GM19043 (cell line): ENCODE measurements at regions not wholly inside any gene's neighbourhood (a gene's known extent, or its start where the extent isn't known, plus 50 kb on each side); places are given as distances from the start of the nearest gene placed in this dataset.
"Not testable (repeated sequence)": the region's sequence is repeated elsewhere in the genome, so short reads cannot be mapped to it uniquely, and the experiment has no call there.

Experiments
- ATAC-seq: cut with Tn5 transposase; IDR thresholded peaks from one replicate; pipeline ENCODE4 v1.9.1; 2021; ENCODE audit warnings: low read depth; ENCODE audit not compliant: unreplicated experiment

DNA sequence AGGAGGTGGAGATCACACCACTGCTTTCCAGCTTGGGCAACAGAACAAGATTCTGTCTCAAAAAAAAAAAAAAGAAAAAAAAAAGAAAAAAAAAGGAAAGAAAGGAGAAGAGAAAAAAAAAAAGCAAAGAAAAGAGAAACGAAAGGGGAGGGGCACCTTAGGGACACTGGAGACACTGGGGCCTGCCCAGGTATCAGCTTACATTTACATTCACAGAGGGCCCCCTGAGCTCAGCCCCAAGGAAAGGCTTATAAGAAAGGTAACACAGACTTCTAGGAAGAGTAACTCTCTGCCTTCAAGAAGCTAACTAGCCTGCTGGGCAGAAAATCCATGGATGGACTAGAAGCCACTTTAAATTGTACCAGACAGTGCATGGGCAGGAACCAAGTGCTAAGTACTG lies 108.8 kb downstream of the NPY start:
- ATAC-seq: no peak

GRCh38 chr7:24395512-24395911 lies 111.5 kb downstream of the NPY start:
- no peak for ATAC-seq

DNA sequence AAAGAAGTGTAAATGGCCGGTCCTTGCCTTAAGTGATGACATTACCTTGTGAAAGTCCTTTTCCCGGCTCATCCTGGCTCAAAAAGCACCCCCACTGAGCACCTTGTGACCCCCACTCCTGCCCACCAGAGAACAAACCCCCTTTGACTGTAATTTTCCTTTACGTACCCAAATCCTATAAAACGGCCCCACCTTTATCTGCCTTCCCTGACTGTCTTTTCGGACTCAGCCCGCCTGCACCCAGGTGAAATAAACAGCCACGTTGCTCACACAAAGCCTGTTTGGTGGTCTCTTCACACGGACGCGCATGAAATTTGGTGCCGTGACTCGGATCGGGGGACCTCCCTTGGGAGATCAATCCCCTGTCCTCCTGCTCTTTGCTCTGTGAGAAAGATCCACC lies 112.4 kb downstream of the NPY start:
- not testable (repeated sequence) for ATAC-seq

DNA sequence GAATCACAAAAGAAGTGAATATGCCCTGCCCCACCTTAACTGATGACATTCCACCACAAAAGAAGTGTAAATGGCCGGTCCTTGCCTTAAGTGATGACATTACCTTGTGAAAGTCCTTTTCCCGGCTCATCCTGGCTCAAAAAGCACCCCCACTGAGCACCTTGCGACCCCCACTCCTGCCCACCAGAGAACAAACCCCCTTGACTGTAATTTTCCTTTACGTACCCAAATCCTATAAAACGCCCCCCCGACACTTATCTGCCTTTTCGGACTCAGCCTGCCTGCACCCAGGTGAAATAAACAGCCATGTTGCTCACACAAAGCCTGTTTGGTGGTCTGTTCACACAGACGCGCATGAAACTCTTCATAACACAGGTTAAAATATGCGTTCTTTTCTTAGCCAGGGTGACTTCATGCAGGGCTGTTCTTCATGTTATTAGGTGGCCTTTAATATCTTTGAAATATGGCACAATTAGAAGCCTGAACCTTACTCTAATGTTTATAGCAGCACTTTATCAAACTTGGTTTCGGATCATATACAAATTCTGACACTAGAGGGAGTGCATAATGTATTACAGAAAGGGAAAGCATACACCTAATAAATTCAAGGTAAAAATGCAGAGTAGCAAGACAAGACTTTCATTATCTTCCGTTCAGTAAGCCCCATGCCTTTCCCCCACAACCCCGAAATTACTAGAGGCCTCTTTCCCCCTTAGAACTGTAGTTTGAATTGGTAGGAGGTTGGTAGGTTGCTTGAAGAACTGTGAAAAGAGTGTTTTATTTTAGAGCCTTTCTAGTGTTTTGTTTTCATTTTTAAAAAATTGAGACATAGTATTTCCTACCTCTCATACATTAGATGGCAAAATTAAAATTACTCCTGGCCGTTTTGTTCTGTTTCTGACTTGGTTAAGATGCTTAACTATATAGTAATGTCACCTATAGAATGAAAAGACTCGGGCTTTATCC lies 117.9 kb downstream of the NPY start:
- no peak for ATAC-seq

- no peak for ATAC-seq
These were observed 118.7 kb downstream of the NPY start for GRCh38 chr7:24402655-24403054.

DNA sequence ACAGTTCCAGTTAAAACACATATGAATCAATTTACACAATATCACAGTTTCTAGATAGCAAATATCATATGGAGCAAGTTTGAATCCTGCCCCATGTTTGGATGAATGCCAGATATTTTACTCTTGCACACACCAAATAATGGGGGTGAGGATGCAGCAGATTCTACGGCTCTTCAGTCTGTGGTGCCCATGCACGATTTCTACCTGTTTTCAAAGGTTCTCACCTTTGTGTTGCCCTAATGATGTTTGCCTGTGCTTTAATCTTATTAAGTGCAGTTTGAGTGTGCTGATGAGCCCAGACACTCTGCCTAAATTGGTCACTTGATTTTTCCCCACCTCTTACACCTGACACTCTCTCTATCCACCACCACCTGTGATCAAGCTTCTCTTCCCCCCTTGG lies 119.6 kb downstream of the NPY start:
- no peak for ATAC-seq

DNA sequence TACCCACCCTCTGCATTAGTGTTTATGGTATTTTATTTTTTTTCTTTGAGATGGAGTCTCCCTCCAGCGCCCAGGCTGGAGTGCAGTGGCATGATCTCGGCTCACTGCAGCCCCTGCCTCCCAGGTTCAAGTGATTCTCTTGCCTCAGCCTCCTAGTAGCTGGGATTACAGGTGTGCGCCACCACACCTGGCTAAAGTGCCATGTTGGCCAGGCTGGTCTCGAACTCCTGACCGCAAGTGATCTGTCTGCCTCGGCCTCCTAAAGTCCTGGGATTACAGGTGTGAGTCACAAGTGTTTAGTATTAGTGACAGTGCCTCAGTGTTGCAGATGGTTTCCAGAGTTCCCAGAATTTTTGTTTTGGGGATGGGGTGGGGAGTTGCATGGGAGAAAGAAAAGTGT lies 120.3 kb downstream of the NPY start:
- no peak for ATAC-seq

DNA sequence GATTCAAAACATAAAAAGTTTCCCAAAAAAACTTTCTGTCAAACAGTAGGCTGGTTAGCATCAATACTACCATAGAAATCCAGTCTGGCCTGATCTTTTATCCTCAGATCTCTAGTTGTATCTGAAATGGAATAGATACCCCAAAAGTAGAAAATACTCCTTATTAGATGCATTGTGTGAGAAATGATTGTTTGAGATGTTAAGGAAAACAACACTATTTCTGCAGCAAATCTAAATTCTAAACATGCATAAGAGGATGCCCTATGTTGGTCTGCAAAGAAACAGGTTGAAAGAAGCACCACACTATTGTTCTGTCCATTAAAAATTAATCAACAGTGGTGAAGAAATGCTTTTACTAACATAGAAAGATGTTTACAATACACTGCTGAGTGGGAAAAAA lies 121.0 kb downstream of the NPY start:
- no peak for ATAC-seq

GRCh38 chr7:24406053-24406788 lies 122.2 kb downstream of the NPY start:
- ATAC-seq: no peak

GRCh38 chr7:24406789-24407299 lies 122.9 kb downstream of the NPY start:
- ATAC-seq: no peak

- no peak for ATAC-seq
These were observed 124.0 kb downstream of the NPY start for GRCh38 chr7:24407965-24408364.

GRCh38 chr7:24408798-24409430 lies 124.9 kb downstream of the NPY start:
- ATAC-seq: no peak

- no peak for ATAC-seq
These were observed 125.5 kb downstream of the NPY start for GRCh38 chr7:24409431-24410024.

GRCh38 chr7:24411226-24411625 lies 127.2 kb downstream of the NPY start:
- ATAC-seq: no peak

DNA sequence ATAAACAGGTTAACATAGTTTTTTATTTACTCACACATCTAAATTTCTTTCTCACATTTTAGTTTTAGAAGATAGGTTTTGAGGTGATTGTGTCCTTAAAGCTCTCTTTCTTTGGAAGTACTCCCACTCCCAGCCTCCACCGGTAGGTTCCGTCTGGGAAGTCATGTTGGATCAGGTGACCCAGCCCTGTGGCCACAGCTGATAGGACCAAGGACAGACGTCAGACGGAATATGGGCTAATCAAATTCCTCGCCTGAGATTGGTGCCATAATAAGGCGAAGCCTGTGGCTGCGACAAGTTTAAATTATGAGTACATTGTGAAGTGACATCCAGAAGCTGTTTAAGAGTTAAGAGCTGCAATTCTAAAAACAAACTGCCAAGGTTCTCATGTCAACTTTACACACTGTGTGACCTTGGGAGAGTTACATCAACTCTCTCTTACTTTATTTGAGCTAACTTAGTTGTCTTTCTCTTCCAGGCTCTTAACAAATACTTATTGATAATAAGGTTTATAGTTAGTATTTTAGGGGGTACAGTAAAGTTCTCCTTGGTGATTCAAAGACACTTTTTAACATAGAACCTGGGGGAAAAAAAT lies 133.6 kb downstream of the NPY start:
- no peak for ATAC-seq

GRCh38 chr7:24419077-24419476 lies 135.1 kb downstream of the NPY start:
- ATAC-seq: no peak

- no peak for ATAC-seq
These were observed 135.5 kb downstream of the NPY start for GRCh38 chr7:24419511-24419910.

DNA sequence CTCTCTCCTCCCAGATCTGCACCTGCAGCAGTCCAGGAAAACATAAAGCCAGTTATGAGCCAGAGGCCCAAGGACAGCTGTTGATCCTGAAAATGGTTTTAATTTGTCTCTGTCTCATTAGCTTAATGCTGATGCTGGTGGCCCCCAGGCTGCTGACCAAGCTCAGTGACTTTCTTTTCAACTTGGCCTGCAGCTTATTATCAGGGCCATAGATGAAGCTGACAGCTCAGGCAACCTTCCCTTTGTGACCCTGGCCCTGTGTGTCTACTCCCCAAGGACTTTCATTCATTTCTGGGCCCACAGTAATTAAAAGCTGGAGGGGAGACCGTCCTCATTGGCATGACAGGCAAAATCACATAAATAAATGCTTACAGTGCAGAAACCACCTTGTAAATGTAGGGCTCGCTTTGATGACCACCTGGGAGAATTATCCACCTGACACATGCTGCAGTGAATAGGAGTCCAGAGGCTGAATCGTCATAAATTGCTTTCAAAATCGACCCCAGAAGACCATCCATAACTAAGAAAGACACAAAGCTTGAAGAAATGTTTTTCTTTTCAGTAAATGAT lies 138.5 kb downstream of the NPY start:
- ATAC-seq: no peak

- no peak for ATAC-seq
These were observed 141.7 kb downstream of the NPY start for GRCh38 chr7:24425664-24426063.

DNA sequence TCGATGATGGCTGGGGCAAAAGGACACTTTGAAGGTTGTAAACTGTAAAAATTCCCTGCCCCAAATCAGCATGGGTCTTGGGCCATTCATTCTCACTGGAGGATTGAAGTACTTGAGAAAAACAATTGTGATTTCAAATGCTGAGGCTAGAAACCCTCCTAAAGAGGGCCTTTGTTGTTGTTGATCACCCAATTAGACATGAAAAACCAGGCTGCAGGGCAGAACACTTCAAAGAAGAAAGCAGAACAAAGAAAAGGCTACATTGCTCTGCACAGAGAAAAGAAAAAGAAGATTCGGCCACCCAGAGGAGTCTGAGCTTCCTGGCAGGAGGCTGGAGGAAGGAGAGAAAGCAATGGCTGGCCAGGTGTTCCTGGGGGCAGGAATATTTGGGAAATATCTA lies 143.1 kb downstream of the NPY start:
- no peak for ATAC-seq
